ENCODE measurements at regions not wholly inside any gene's neighbourhood (a gene's known extent, or its start where the extent isn't known, plus 50 kb on each side); places are given as distances from the start of the nearest gene placed in this dataset.

- no peak overlapping the region for H3K4me3 ChIP-seq (ENCODE audit: control insufficient read depth in 2 of 3, extremely low read depth in 1 of 3, insufficient read depth in 2 of 3, low read depth in 1 of 3, low read length in 3 of 3)
- H3K79me2 ChIP-seq (ENCODE audit: control insufficient read depth, insufficient read depth, low read length) = no peaks in the 10 kb centered on the region
- H3K9me3 ChIP-seq (ENCODE audit: control insufficient read depth, low read depth, low read length) = no peaks in the 10 kb centered on the region
- H3K27ac ChIP-seq (ENCODE audit: control insufficient read depth, insufficient read depth, low read length) = no peak overlapping the region
- DNase-seq (ENCODE audit: low read depth, low spot score) = no peak
- FAIRE-seq = no peak
- H3K9ac ChIP-seq (ENCODE audit: control insufficient read depth, extremely low read depth, insufficient read depth, low read length) = no peak overlapping the region
- no peaks in the 10 kb centered on the region for H4K20me1 ChIP-seq (ENCODE audit: control insufficient read depth, extremely low read depth, insufficient read depth, low read length)
- H3K4me1 ChIP-seq (ENCODE audit: control insufficient read depth, extremely low read depth, insufficient read depth, low read length) = peaks cover 7% of the 10 kb centered on the region
- H3K4me2 ChIP-seq (ENCODE audit: control insufficient read depth, extremely low read depth, insufficient read depth, low read depth, low read length) = no peak overlapping the region
- no peaks in the 10 kb centered on the region for H3K27me3 ChIP-seq (ENCODE audit: control insufficient read depth, extremely low read depth, insufficient read depth, low read length)
- H3K36me3 ChIP-seq (ENCODE audit: control insufficient read depth in 2 of 2, extremely low read depth in 1 of 2, insufficient read depth in 2 of 2, low read length in 2 of 2) = no peaks in the 10 kb centered on the region
- H3K9me1 ChIP-seq (ENCODE audit: control insufficient read depth, extremely low read depth, insufficient read depth, low read length) = no peaks in the 10 kb centered on the region
- TF ChIP-seq EZH2 (IDR thresholded peaks at IDR 0.05; ENCODE audit: low read length) = no peak
- no peak for TF ChIP-seq CTCF (optimal IDR thresholded peaks at IDR 0.05 in 1 of 3, IDR thresholded peaks at IDR 0.05 in 1 of 3, conservative IDR thresholded peaks at IDR 0.05 in 1 of 3; ENCODE audit: extremely low read depth in 1 of 3, insufficient read depth in 2 of 3, low read length in 3 of 3)
- no peak overlapping the region for H2AFZ ChIP-seq (ENCODE audit: control insufficient read depth, low read length)
- dilution Hi-C loops (cut with MboI; ENCODE audit: extremely low pct_ligation_motif_present, low sequenced_read_pairs) = no loop called here
Measured at GRCh38 chr5:33260098-33260497, 180.7 kb upstream of the TARS1 start.

- no peak overlapping the region for H3K4me3 ChIP-seq (ENCODE audit: control insufficient read depth in 2 of 3, extremely low read depth in 1 of 3, insufficient read depth in 2 of 3, low read depth in 1 of 3, low read length in 3 of 3)
- H3K9me3 ChIP-seq (ENCODE audit: control insufficient read depth, low read depth, low read length) = no peaks in the 10 kb centered on the region
- no peaks in the 10 kb centered on the region for H3K36me3 ChIP-seq (ENCODE audit: control insufficient read depth in 2 of 2, extremely low read depth in 1 of 2, insufficient read depth in 2 of 2, low read length in 2 of 2)
- H3K27me3 ChIP-seq (ENCODE audit: control insufficient read depth, extremely low read depth, insufficient read depth, low read length) = no peaks in the 10 kb centered on the region
- peaks cover 7% of the 10 kb centered on the region for H3K4me1 ChIP-seq (ENCODE audit: control insufficient read depth, extremely low read depth, insufficient read depth, low read length)
- no peaks in the 10 kb centered on the region for H3K79me2 ChIP-seq (ENCODE audit: control insufficient read depth, insufficient read depth, low read length)
- DNase-seq (ENCODE audit: low read depth, low spot score) (no peak), FAIRE-seq (no peak)
- TF ChIP-seq EZH2 (IDR thresholded peaks at IDR 0.05; ENCODE audit: low read length) (no peak), CTCF (optimal IDR thresholded peaks at IDR 0.05 in 1 of 3, IDR thresholded peaks at IDR 0.05 in 1 of 3, conservative IDR thresholded peaks at IDR 0.05 in 1 of 3; ENCODE audit: extremely low read depth in 1 of 3, insufficient read depth in 2 of 3, low read length in 3 of 3) (no peak)
- no peaks in the 10 kb centered on the region for H3K9me1 ChIP-seq (ENCODE audit: control insufficient read depth, extremely low read depth, insufficient read depth, low read length)
- no peaks in the 10 kb centered on the region for H4K20me1 ChIP-seq (ENCODE audit: control insufficient read depth, extremely low read depth, insufficient read depth, low read length)
- H3K9ac ChIP-seq (ENCODE audit: control insufficient read depth, extremely low read depth, insufficient read depth, low read length) = no peak overlapping the region
- dilution Hi-C loops (cut with MboI; ENCODE audit: extremely low pct_ligation_motif_present, low sequenced_read_pairs) = no loop called here
- H3K4me2 ChIP-seq (ENCODE audit: control insufficient read depth, extremely low read depth, insufficient read depth, low read depth, low read length) = no peak overlapping the region
- no peak overlapping the region for H3K27ac ChIP-seq (ENCODE audit: control insufficient read depth, insufficient read depth, low read length)
- H2AFZ ChIP-seq (ENCODE audit: control insufficient read depth, low read length) = no peak overlapping the region
Measured at GRCh38 chr5:33261305-33261704, 179.5 kb upstream of the TARS1 start.
